HEK293 (cell line): ENCODE measurements at regions not wholly inside any gene's neighbourhood (a gene's known extent, or its start where the extent isn't known, plus 50 kb on each side); places are given as distances from the start of the nearest gene placed in this dataset.

ENCODE experiments used
- CTCF ChIA-PET: fragments of 350-600 bp; formaldehyde crosslinking; extraction: SDS; loops from one replicate; lab custom pipeline; 2021; ENCODE audit warnings: antibody characterized with exemption; lab: Yijun Ruan, JAX
- POLR2A ChIA-PET: fragments of 300-600 bp; formaldehyde crosslinking; extraction: SDS; loops from one replicate; lab custom pipeline; 2020; ENCODE audit warnings: antibody characterized with exemption, inconsistent platforms; lab: Yijun Ruan, JAX
- H3K27ac ChIP-seq: fragments of 200-500 bp; sonication (Bioruptor generic); 2 replicates; pipeline ENCODE4 v1.5.1; 2014; ENCODE audit warnings: low read depth, low read length, control low read depth, inconsistent platforms; ENCODE audit errors: extremely low read depth
- H3K36me3 ChIP-seq, 2 experiments: fragments of 200-500 bp in 1 of 2; sonication (Bioruptor generic) in 1 of 2; 1 replicate in 1 of 2; 2 replicates in 1 of 2; pipeline ENCODE4 v1.5.1; 2014 to 2017; ENCODE audit warnings: inconsistent platforms in 2 of 2, low read length in 2 of 2; ENCODE audit not compliant: control insufficient read depth in 2 of 2, insufficient read depth in 1 of 2
- H3K4me1 ChIP-seq: fragments of 200-500 bp; sonication (Bioruptor generic); 2 replicates; pipeline ENCODE4 v1.5.1; 2014; ENCODE audit warnings: mild to moderate bottlenecking, low read length, inconsistent platforms; ENCODE audit not compliant: control insufficient read depth, insufficient read depth
- H3K4me3 ChIP-seq: 2 replicates; pipeline ENCODE4 v1.5.1; 2011; ENCODE audit warnings: low read depth, mild to moderate bottlenecking, control low read depth, low read length, moderate library complexity
- H3K9me3 ChIP-seq: fragments of 200-500 bp; sonication (Bioruptor generic); 2 replicates; pipeline ENCODE4 v1.5.1; 2014; ENCODE audit warnings: low read depth, low read length, inconsistent platforms; ENCODE audit not compliant: control insufficient read depth, insufficient read depth
- HOXA7 ChIP-seq: sonication (generic); formaldehyde crosslinking; IDR thresholded peaks from 2 replicates; pipeline ENCODE4 v1.8.1; 2022; ENCODE audit warnings: missing genetic modification reagents, borderline replicate concordance
- HOXD13 ChIP-seq: sonication (generic); formaldehyde crosslinking; IDR thresholded peaks from 2 replicates; pipeline ENCODE4 v1.8.0; 2022; ENCODE audit warnings: missing genetic modification reagents, borderline replicate concordance
- KLF7 ChIP-seq: fragments of 450-650 bp; formaldehyde crosslinking; IDR thresholded peaks from 2 replicates; pipeline ENCODE4 v1.5.1; 2016; ENCODE audit warnings: missing biosample characterization, missing genetic modification characterization, borderline replicate concordance
- ZFP41 ChIP-seq: fragments of 450-650 bp; formaldehyde crosslinking; IDR thresholded peaks from 2 replicates; pipeline ENCODE4 v1.5.1; 2016; ENCODE audit warnings: missing biosample characterization, missing genetic modification characterization, borderline replicate concordance
- ZNF138 ChIP-seq: fragments of 450-650 bp; formaldehyde crosslinking; IDR thresholded peaks from 2 replicates; pipeline ENCODE4 v1.5.1; 2016; ENCODE audit warnings: missing biosample characterization, missing genetic modification characterization, borderline replicate concordance
- ZNF148 ChIP-seq: fragments of 450-650 bp; formaldehyde crosslinking; IDR thresholded peaks from 2 replicates; pipeline ENCODE4 v1.5.0; 2017; ENCODE audit warnings: missing biosample characterization, missing genetic modification characterization, borderline replicate concordance
- ZNF175 ChIP-seq: fragments of 450-650 bp; formaldehyde crosslinking; IDR thresholded peaks from 2 replicates; pipeline ENCODE4 v1.5.1; 2016; ENCODE audit warnings: missing biosample characterization, missing genetic modification characterization
- ZNF518A ChIP-seq: fragments of 450-650 bp; formaldehyde crosslinking; conservative IDR thresholded peaks from 2 replicates; pipeline ENCODE4 v1.5.1; 2016; ENCODE audit warnings: low read depth, missing biosample characterization, missing genetic modification characterization
- ZNF544 ChIP-seq: fragments of 450-650 bp; formaldehyde crosslinking; IDR thresholded peaks from 2 replicates; pipeline ENCODE4 v1.5.0; 2017; ENCODE audit warnings: missing biosample characterization, missing genetic modification characterization
- ZNF785 ChIP-seq: fragments of 450-650 bp; formaldehyde crosslinking; IDR thresholded peaks from 2 replicates; pipeline ENCODE4 v1.5.1; 2016; ENCODE audit warnings: missing biosample characterization, missing genetic modification characterization
- ZSCAN16 ChIP-seq: fragments of 450-650 bp; formaldehyde crosslinking; IDR thresholded peaks from 2 replicates; pipeline ENCODE4 v1.5.1; 2016; ENCODE audit warnings: missing biosample characterization, missing genetic modification characterization
- ZSCAN23 ChIP-seq: fragments of 450-650 bp; formaldehyde crosslinking; IDR thresholded peaks from 2 replicates; pipeline ENCODE4 v1.5.1; 2016; ENCODE audit warnings: missing biosample characterization, missing genetic modification characterization
- ZXDB ChIP-seq: fragments of 450-650 bp; formaldehyde crosslinking; IDR thresholded peaks from 2 replicates; pipeline ENCODE4 v1.5.1; 2016; ENCODE audit warnings: missing biosample characterization, missing genetic modification characterization
- TF ChIP-seq, protein P1 (sequence below): fragments of 450-650 bp; formaldehyde crosslinking; IDR thresholded peaks from 2 replicates; pipeline ENCODE4 v1.5.1; 2016; ENCODE audit warnings: missing biosample characterization, missing genetic modification characterization, borderline replicate concordance
- TF ChIP-seq, protein P2 (sequence below): fragments of 450-650 bp; formaldehyde crosslinking; IDR thresholded peaks from 2 replicates; pipeline ENCODE4 v1.5.1; 2016; ENCODE audit warnings: missing biosample characterization, missing genetic modification characterization

DNA sequence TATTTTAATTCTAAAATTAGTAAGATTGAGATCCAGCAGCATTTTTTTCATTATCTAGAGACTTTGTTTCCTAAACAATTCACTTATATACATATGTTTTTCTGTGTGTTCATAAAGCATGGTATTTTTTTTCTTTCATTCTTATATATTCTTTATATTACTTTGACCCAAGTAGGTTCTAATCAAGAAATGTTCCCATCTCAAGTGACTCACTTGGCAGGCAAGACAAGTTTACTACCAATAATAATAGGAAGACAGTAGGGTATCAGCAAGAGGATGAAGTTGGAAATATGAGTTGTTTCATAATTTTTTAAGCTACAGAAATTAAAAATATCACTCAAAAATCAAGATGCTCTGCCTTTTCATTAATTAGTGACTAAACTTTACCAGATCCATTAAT is 613.4 kb upstream of the ATP2B1 start:
- Histone ChIP-seq H3K9me3 (no peaks in the 10 kb centered on the region), H3K4me3 (no peak overlapping the region), H3K27ac (no peak overlapping the region), H3K4me1 (no peaks in the 10 kb centered on the region), H3K36me3 (no peaks in the 10 kb centered on the region)
- CTCF ChIA-PET: interaction anchor here (0.9 kb wide), 1 partner anchor 16 kb away, joined by 4 read pairs; no protein-coding TSS in a partner anchor
- POLR2A ChIA-PET: no interaction called here
- TF ChIP-seq ZNF148 (tag by site-specific recombination) (no peak), ZNF785 (tag by site-specific recombination) (no peak), KLF7 (tag by site-specific recombination) (no peak), HOXA7 (CRISPR knock-in tag) (no peak), ZNF175 (tag by site-specific recombination) (no peak), ZSCAN16 (tag by site-specific recombination) (no peak), ZFP41 (tag by site-specific recombination) (no peak), ZNF544 (tag by site-specific recombination) (no peak), HOXD13 (CRISPR knock-in tag) (no peak), ZNF138 (tag by site-specific recombination) (no peak), ZNF518A (tag by site-specific recombination) (no peak), ZXDB (tag by site-specific recombination) (no peak), ZSCAN23 (no peak)
- TF ChIP-seq, protein P1, sequence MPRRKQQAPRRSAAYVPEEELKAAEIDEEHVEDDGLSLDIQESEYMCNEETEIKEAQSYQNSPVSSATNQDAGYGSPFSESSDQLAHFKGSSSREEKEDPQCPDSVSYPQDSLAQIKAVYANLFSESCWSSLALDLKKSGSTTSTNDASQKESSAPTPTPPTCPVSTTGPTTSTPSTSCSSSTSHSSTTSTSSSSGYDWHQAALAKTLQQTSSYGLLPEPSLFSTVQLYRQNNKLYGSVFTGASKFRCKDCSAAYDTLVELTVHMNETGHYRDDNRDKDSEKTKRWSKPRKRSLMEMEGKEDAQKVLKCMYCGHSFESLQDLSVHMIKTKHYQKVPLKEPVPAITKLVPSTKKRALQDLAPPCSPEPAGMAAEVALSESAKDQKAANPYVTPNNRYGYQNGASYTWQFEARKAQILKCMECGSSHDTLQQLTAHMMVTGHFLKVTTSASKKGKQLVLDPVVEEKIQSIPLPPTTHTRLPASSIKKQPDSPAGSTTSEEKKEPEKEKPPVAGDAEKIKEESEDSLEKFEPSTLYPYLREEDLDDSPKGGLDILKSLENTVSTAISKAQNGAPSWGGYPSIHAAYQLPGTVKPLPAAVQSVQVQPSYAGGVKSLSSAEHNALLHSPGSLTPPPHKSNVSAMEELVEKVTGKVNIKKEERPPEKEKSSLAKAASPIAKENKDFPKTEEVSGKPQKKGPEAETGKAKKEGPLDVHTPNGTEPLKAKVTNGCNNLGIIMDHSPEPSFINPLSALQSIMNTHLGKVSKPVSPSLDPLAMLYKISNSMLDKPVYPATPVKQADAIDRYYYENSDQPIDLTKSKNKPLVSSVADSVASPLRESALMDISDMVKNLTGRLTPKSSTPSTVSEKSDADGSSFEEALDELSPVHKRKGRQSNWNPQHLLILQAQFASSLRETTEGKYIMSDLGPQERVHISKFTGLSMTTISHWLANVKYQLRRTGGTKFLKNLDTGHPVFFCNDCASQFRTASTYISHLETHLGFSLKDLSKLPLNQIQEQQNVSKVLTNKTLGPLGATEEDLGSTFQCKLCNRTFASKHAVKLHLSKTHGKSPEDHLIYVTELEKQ: no peak
- TF ChIP-seq, protein P2, sequence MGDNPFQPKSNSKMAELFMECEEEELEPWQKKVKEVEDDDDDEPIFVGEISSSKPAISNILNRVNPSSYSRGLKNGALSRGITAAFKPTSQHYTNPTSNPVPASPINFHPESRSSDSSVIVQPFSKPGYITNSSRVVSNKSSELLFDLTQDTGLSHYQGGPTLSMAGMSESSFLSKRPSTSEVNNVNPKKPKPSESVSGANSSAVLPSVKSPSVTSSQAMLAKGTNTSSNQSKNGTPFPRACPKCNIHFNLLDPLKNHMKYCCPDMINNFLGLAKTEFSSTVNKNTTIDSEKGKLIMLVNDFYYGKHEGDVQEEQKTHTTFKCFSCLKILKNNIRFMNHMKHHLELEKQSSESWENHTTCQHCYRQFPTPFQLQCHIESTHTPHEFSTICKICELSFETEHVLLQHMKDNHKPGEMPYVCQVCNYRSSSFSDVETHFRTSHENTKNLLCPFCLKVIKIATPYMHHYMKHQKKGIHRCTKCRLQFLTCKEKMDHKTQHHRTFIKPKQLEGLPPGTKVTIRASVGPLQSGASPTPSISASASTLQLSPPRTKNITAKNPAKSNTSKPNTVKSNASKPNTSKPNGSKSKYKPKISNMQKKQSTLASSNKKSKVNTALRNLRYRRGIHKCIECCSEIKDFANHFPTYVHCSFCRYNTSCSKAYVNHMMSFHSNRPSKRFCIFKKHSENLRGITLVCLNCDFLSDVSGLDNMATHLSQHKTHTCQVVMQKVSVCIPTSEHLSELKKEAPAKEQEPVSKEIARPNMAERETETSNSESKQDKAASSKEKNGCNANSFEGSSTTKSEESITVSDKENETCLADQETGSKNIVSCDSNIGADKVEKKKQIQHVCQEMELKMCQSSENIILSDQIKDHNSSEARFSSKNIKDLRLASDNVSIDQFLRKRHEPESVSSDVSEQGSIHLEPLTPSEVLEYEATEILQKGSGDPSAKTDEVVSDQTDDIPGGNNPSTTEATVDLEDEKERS (tag by site-specific recombination): no peak
